T47D (cell line): ENCODE measurements at regions not wholly inside any gene's neighbourhood (a gene's known extent, or its start where the extent isn't known, plus 50 kb on each side); places are given as distances from the start of the nearest gene placed in this dataset.
"Not testable (repeated sequence)": the region's sequence is repeated elsewhere in the genome, so short reads cannot be mapped to it uniquely, and the experiment has no call there.

Source experiments
- DNase-seq, 2 experiments: peaks; one replicate each; pipeline versions ENCODE4 v3.0.0 to v3.0.0-alpha.2; 2011 to 2012; ENCODE audit warnings: low read depth in 1 of 2, low spot score in 1 of 2
- JUND ChIP-seq: IDR thresholded peaks from 2 replicates; pipeline ENCODE4 v1.6.1; 2012; ENCODE audit warnings: low read depth
- in situ Hi-C: cut with HindIII; loops from 2 replicates; pipeline ENCODE4 v1.10.0; 2016; ENCODE audit warnings: low sequenced_read_pairs, low pct_unique_long_range_greater_than_20kb

GRCh38 chr11:129503646-129504045, 128.0 kb downstream of the BARX2 start:
- DNase-seq: peak in 1 of 2 experiments; percentile 41
- TF ChIP-seq JUND: no peak
- in situ Hi-C loops: no loop called here

- peak in 1 of 2 experiments; percentile 87 for DNase-seq
- TF ChIP-seq JUND: no peak
- in situ Hi-C loops: no loop called here
Measured at GRCh38 chr11:129505266-129505665, 129.6 kb downstream of the BARX2 start.

DNA sequence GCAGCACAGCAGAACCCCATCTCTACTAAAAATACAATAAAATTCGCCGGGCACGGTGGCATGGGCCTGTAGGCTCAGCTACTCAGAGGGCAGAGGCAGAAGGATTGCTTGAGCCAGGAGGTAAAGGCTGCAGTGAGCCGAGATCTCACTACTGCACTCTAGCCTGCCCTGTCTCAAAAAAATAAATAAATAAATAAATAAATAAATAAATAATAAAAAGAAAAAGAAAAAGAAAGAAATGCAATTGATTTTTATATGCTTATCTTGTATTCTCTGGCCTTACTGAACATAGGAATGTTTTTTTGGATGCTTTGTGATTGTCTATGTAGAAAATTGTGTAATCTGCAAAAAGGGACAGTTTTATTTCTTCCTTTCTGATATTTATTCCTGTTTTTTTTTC, 132.5 kb downstream of the BARX2 start:
- in situ Hi-C loops: no loop called here
- no peak for TF ChIP-seq JUND
- DNase-seq: no peak

DNA sequence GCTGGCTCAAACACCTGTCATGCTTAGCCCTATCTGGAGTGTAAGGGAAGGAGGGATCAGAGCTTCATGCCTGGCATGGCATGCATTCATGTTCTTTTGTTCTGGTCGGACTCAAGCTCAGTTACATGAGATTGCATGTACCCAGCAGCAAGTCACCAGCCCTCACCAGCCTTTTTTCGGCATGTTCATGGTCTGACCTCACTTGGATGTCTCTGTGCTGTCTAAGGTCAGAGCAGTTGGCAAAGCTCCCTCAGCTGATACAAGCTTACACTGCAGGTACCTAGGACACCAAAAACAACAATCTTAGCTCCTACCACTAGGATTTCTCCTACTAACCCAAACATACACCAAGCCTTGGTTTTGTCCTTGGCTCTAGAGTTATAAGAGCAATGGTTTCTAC, 152.6 kb downstream of the BARX2 start:
- TF ChIP-seq JUND: no peak
- in situ Hi-C loops: no loop called here
- no peak for DNase-seq

DNA sequence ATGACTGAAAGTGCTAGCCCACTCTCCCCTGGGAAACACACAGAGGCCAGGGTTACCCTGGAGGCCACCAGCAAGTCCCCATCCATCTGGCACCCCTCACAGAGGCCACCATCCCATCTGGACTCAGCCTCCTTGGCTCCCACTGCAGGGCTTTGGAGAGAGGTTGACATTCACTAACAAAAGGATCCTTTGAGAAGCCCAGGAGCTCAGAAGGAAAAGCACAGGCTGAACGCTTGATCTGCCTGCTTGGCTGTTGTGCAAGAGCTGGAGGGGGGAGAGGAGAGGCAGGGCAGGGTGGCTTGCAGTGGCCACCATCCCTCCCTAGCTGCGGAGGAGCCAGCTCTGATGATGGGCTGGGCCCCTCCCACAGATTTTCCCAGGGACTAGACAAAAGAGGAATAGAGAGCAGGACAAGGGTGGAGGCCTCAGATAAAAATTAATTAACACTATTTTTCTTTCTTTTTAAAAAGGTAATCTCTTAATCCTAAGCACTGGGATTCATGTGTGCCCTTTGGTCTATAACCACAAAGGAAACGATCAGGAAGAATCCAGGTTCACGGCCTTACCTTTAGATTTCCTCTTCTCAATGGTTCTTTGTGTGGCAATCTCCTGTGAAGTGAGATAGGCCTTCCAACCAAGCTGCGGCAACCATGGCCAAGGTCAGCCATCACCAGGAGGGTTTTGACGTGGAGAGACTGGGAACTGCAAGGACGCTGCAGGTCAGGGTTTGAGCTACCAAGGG, 154.7 kb downstream of the BARX2 start:
- no peak for TF ChIP-seq JUND
- in situ Hi-C loops: no loop called here
- DNase-seq: no peak

DNA sequence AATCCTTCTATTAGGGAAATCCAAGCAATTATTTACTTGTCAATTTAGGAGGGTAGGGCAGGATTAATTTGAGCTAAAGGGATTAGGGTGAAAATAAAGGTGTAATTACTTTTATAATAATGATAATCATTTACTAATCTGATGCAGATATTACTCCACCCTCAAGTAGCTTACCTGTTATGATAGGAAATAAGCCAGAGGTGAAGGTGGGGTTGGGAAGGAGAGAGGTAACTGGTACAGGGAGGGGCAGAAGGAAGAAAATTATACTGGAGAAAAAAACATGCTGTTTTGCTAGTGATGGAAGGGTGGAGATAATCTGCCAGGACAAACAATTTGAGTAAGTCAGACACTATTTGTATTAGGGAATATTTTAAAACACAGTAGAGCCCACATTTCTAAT, 157.7 kb downstream of the BARX2 start:
- in situ Hi-C loops: no loop called here
- no peak for TF ChIP-seq JUND
- no peak for DNase-seq

DNA sequence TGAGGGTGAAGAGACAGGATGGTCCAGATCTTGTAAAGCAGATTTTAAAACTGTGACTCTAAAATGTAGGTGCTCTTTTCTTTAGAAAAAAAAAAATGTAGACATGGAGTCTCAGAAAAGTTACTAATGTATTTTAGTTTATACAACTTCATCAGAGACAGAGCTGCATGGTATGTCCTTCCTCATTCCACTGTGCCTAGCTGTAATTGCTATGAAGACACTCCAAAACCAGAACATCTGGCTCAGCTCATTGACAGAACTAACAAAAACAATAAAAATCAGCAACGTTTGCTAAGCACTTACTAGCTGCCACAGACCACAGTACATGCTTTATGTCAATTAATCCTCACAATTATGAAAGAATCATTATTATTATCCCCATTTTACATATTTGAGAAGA, 160.7 kb downstream of the BARX2 start:
- DNase-seq: peak in 1 of 2 experiments; percentile 20
- TF ChIP-seq JUND: no peak
- in situ Hi-C loops: no loop called here

- TF ChIP-seq JUND: no peak
- no peak for DNase-seq
- in situ Hi-C loops: no loop called here
Measured at GRCh38 chr11:129538323-129538722, 162.7 kb downstream of the BARX2 start.

- no peak for TF ChIP-seq JUND
- no peak for DNase-seq
- in situ Hi-C loops: no loop called here
Measured at GRCh38 chr11:129543515-129544290, 168.1 kb downstream of the BARX2 start.

DNA sequence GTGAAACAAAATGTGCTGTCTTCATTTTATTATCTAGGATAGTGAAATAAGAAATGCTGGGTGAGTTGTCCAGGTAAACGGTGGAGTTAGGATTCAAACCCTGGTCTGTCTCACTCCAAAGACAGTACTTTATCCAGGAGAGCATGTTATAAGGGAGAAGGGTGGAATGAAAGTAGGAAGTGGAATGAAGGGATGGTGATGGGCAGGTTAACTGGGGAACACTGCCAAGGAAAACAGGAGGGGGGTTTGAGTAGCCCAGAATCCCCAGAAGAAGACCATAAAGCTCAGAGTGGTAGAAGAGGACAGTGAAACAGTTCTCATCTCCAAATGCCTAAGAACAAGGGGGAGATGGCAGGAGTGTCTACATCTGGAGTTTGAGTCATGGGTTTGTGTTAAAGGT, 169.0 kb downstream of the BARX2 start:
- no peak for DNase-seq
- TF ChIP-seq JUND: no peak
- in situ Hi-C loops: no loop called here

DNA sequence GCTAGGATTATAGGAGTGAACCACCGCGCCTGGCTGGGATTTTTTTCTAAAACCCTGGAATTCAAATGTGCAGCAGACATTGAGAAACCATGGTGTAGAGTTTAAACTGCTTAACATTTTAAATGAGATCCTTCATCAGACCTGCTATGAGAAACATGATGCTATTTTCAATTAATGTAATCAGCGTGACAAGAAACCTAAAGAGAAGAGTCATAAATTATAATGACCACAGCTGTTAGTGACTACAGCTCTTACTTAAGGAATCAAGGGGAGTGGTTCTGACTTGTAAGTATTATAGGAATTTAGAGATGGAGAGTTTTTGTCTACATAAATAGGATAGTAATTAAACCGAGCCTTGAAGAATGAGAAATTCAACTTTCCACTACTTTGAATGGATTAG, 170.6 kb downstream of the BARX2 start:
- TF ChIP-seq JUND: no peak
- no peak for DNase-seq
- in situ Hi-C loops: no loop called here

DNA sequence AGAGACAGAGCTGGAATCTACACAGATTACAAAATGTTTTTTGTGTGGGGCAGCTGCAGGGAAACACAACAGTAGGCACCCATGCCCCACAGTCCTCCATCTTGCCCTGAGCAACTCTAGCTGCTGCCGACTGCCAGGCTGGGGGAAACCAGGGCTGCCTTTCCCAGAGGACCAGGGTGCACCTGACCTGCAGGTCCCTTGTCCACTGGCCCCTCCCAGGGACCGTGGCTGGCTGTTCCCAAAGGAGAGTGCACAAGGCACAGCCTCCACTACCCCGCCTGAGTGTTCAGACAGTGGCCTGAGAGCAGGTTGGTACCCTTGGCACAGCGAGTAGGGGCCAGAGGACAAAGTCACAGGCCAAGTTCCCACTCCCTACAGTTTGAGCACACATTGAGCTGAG, 181.8 kb downstream of the BARX2 start:
- TF ChIP-seq JUND: no peak
- no peak for DNase-seq
- in situ Hi-C loops: no loop called here

GRCh38 chr11:129569007-129569406, 193.4 kb downstream of the BARX2 start:
- TF ChIP-seq JUND: no peak
- in situ Hi-C loops: no loop called here
- no peak for DNase-seq

- in situ Hi-C loops: not testable (repeated sequence)
- peak in 1 of 2 experiments; percentile 26 for DNase-seq
Measured at GRCh38 chr11:129572667-129573066, 197.0 kb downstream of the BARX2 start.
